Adrenal gland (tissue), 5 donors: ENCODE measurements at regions not wholly inside any gene's neighbourhood (a gene's known extent, or its start where the extent isn't known, plus 50 kb on each side); places are given as distances from the start of the nearest gene placed in this dataset.

Experiments used
- CTCF ChIP-seq, 6 experiments: fragments of 450-650 bp in 4 of 6; fragments of 200-600 bp in 2 of 6; sonication (generic) in 1 of 6; IDR thresholded peaks; 1 replicate in 5 of 6; 2 replicates in 1 of 6; pipeline versions ENCODE4 v1.5.1 to v1.8.0; 2016 to 2021; ENCODE audit warnings: antibody characterized with exemption in 6 of 6, mild to moderate bottlenecking in 2 of 6, moderate library complexity in 1 of 6
- POLR2A ChIP-seq, 2 donors: fragments of 450-650 bp; IDR thresholded peaks; one replicate each; pipeline ENCODE4 v1.6.1; 2017; ENCODE audit warnings: antibody characterized with exemption in 2 of 2, mild to moderate bottlenecking in 2 of 2, moderate library complexity in 1 of 2
- donor health status: DM: no; HTN: no; CAD: no.

GRCh38 chr2:105954891-105955290, 210.2 kb downstream of the NCK2 start:
- TF ChIP-seq CTCF (IDR thresholded peaks at IDR 0.05), result no peak
- TF ChIP-seq POLR2A (IDR thresholded peaks at IDR 0.05), result no peak
